ENCODE measurements at regions not wholly inside any gene's neighbourhood (a gene's known extent, or its start where the extent isn't known, plus 50 kb on each side); places are given as distances from the start of the nearest gene placed in this dataset.
"Not testable (repeated sequence)": the region's sequence is repeated elsewhere in the genome, so short reads cannot be mapped to it uniquely, and the experiment has no call there.

- DNase-seq: no peak
Observed at GRCh38 chr2:16225545-16225944, 285.2 kb downstream of the MYCN start.

DNA sequence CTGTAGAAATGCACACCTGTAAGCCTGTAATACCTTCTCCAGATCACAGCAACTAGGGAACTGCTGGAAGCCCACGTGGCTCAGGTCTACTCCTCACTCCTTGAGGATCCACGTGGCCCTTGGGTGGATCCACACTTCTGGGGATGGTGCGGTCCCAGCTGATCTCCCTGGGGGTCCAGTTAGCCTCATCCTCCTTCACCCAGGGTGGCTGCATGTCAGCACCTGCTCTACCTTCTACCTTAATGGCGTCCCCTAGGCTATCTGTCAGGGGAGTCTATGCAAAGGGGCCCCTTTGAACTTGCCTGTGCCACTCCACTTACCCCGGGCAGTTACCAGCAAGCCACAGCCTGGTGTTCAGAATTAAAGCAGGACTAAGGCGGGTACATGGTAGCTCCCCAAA is 284.7 kb downstream of the MYCN start:
- no peak for DNase-seq

DNA sequence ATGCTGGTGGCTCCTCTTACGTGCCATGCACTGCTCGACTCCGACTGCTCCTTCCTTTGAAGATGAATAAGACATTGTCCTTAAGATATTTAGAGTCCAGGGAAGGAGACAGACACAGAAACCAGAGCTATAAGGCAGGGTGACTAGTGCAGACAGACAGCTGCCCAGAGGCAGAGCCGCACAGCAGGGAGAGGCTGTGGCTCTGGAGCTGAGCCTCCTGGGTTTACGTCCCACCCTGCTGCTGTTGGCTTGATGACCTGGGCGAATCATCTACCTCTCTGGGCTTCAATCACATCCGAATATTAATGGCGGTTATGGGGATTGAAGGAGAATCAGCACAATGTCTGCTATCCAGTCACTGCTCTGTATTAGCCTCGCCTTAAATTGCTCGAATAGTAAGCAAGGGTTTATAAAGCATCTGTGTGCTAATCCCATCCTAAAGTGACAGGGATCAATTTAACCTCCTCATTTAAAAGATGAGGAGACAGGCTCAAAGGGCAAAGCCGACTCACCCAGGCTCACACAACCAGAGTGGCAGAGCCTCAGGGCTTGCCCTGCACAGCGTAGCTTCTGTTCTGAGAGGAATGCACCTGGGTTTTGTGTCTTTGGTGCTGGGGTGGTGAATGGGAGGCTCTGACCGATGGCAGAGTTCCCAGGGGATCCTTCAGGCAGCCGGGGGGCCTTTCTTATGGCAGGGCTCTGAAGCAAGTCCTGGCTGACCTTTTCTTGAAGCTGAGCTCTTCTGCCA is 284.1 kb downstream of the MYCN start:
- no peak for DNase-seq

DNA sequence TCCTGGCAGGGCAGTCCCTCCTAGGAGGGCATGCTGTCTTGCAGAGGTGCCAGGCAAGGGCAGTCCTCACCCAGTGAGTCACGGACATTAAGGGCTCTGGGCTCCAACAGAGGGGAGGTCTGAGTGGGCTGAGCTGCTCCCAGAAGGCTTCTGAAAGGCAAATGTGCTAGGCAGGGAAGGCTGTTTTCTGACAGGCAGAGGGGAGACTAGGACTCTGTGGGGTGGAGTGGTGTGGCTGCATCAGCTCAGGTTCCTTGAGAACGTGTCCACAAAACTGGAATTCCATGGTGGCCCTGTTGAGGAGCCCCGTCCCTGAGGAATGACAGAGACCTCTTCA is 283.5 kb downstream of the MYCN start:
- DNase-seq: no peak

GRCh38 chr2:16223161-16223840 is 283.0 kb downstream of the MYCN start:
- no peak for DNase-seq

GRCh38 chr2:16222326-16222725 is 282.0 kb downstream of the MYCN start:
- DNase-seq: no peak

DNA sequence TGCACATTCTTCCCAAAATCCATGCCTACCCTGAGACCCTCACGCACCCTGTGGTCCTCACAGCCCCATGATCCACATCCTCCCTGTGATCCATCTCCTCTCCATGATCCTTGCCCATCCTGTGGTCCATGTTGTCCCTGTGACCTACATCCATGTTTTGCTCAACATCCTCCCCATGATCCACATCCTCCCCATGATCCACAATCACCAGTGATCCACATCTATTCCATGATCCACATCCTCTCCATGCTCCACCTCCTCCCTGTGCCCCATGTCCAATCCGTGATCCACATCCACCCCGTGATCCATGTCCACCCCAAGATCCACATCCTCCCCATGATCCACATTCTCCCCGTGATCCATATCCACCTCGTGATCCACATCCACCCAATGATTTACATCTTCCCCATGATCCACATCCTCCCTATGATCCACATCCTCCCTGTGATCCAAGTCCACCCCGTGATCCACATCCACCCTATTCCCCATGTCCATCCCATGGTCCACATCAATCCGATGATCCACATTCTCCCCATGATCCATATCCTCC is 281.2 kb downstream of the MYCN start:
- DNase-seq: no peak

DNA sequence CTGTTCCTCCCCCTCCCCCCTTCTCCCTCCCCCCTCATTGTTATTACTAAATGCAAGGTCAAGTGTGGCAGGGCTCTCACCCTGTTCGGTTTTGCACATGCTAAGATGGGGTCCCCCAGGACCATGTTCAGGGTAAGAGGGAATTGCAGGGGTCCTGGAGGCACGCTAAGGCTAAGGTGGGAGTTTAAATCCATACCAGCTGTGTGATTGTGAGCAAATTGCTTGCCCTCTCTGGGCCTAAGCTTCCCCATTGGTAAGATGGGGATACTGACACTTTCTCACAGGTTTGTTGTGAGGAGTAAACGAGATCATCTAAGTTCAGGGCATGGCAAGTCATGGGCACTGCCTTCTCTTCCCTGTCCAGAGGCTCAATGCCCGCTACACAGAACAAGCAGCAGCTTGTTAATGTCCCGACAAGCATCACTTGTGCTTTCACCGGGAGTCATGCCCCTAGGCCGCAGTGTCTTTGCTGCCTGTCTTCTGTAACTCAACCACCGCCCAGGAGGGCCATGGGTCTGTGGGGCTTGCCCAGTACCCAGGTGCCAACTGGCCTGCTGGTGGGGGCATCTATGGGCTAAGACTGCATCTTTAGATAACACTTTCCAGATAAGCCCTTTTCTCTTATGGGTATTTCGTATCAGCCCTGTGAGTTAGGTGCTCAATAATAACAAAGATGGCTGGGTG is 279.1 kb downstream of the MYCN start:
- no peak for DNase-seq

DNA sequence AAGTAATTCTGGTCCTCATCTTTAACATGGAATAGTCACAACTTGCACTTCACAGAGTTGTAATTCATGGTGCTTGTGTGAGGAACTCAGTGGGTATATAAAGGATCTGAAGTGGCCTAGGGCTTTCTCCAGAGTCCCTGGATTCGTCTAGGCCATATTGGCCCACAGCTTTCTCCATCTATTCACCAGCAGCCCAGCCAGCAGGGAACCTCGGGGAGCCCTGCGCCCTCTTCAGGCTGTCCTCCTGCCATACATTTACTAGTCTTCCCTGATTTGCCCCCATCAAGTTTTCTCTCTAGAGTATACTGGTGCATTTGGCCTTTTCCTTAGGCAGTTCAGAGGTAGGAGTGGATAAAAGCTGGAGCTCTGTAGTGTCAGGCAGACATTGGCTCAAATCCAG is 278.3 kb downstream of the MYCN start:
- no peak for DNase-seq

- DNase-seq: no peak
Observed at GRCh38 chr2:16218161-16218560, 277.8 kb downstream of the MYCN start.

DNA sequence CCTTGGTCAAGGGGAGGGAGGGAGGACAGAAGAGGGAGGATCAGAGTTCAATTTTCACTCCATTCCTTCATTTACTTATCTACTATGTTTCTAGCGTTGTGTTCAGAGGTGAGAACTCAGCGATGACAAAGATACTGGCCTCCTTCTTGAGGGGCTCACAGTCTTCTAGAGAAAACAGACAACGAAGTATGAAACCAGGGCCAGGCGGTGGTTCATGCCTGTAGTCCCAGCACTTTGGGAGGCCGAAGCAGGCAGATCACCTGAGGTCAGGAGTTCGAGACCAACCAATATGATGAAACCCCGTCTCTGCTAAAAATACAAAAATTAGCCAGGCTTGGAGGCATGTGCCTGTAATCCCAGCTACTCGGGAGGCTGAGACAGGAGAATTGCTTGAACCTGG is 277.4 kb downstream of the MYCN start:
- not testable (repeated sequence) for DNase-seq

DNA sequence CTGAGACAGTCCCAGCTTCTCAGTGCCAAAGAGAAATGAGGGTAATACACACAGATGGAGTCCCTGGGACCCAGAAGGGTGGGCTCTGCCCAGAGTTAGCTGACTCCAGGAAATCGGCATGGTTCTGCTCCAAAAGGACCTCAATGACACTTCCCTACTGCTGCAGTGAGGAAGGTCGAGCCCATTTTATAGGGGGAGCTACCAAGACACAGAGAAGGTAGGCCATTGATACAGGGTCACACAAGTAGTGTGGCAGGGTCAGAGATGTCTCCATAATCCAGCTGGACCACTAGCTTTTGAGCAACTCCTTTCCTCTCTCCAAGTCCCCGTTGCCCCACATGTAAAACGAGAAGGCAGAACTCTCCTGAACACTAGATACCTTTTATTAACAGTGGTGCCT is 276.9 kb downstream of the MYCN start:
- DNase-seq: no peak

DNA sequence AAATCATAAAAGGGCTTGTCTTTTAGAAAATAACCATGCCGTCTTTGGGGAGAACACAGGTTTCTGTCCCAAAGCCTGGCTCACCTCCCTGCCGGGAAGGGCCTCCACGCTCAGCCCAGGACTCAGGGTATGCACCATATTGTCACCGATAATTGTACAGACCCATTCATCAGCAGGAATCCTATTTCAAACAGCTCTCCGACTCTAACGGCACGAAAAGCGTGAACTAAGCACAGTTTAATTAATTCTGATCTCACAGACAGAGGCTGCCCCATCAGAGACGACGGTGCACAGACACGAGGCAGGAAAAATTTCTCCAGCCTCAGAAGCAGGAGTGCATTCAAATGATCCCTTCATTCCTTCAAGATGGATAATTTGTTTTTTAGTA is 276.2 kb downstream of the MYCN start:
- no peak for DNase-seq

GRCh38 chr2:16215902-16216557 is 275.7 kb downstream of the MYCN start:
- DNase-seq: no peak

- DNase-seq: no peak
Observed at GRCh38 chr2:16214861-16215260, 274.5 kb downstream of the MYCN start.

GRCh38 chr2:16214391-16214790 is 274.0 kb downstream of the MYCN start:
- DNase-seq: no peak

GRCh38 chr2:16212321-16212720 is 272.0 kb downstream of the MYCN start:
- DNase-seq: no peak

DNA sequence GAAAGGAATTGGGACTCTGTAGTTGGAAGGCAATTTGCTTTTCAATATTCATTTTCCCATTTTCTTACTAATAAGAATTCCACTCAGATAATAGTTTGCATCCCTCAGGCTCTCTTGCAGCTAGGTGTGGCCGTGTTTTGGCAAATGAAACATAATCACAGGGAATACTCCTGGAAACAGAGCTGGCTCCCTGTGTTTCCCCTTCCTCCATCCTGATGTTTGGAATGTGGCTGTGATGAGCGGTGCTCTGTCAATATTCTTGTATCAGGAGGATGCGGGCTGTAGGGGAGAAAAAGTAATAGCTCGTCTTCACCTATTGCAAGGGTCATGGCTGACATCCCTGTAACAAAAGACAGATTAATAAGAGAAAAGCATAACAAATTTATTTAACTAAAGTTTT is 271.0 kb downstream of the MYCN start:
- no peak for DNase-seq

DNA sequence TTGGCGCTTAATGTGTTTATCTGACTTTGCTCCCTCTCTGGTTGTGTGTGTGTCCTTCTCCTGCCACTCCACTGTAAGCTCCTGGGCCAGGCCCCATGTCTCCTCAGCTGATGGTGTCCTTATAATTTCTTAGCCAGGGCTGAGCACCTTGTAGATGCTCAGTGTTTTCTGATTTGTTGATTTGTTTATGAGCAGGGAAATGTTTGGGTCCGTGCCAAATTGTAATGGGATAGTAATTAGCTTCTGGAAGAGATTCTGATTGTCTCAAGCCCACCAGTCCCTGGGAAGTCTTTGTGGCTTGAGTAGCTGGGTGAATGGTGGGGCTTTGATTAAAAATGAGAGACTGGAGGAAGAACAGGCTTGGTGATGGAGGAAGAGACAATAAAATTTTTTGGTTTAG is 270.5 kb downstream of the MYCN start:
- DNase-seq: no peak

DNA sequence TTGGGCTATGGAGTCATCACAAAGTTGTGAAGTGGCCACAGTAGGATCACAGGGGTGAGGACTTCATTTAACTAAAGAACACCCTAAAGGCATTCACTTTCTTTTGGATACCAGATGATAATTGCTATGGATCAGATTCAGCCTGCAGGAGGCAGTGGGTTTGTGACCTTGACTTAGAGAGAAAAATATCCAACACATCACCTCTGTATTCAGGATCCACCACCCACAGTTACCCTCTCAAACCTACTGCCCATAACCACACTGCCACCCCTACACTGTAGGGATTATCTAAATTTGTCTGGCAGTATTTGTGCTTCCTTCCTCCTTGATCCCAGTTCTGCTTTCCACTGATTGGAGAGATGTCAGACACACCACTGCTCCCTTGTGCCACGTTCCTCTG is 269.4 kb downstream of the MYCN start:
- no peak for DNase-seq

- DNase-seq: no peak
Observed at GRCh38 chr2:16208921-16209320, 268.6 kb downstream of the MYCN start.

GRCh38 chr2:16208241-16208797 is 268.0 kb downstream of the MYCN start:
- no peak for DNase-seq

GRCh38 chr2:16207611-16208010 is 267.3 kb downstream of the MYCN start:
- no peak for DNase-seq

Data from activated CD4-positive, alpha-beta T cell treated with anti-CD3 and anti-CD28 coated beads, Interleukin-2, amount 50 U/mL, for 4 hours (primary cell).